HG02938 (cell line): ENCODE measurements at regions not wholly inside any gene's neighbourhood (a gene's known extent, or its start where the extent isn't known, plus 50 kb on each side); places are given as distances from the start of the nearest gene placed in this dataset.
"Not testable (repeated sequence)": the region's sequence is repeated elsewhere in the genome, so short reads cannot be mapped to it uniquely, and the experiment has no call there.

Experiments
- ATAC-seq: cut with Tn5 transposase; IDR thresholded peaks from one replicate; pipeline ENCODE4 v1.9.1; 2021; ENCODE audit warnings: mild to moderate bottlenecking, moderate library complexity; ENCODE audit not compliant: unreplicated experiment

DNA sequence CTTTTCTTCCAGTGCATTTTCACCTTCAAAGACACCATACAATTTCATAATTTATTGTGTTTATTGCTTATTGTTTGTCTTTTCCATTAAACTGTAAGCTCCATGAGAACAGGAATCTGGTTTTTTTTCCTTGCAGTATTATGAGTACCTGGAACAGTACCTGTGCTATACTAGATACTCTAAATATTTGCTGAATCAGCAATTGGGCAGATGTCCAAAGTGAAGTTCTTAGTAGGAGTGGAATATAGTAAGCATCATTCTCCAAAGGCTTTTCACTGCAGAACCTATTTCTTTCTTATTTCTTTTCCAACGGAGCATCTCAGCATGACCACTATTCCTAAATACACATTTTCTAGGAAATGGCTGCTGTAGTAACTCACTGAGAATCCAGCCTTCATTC, 269.0 kb upstream of the CCL2 start:
- no peak for ATAC-seq

DNA sequence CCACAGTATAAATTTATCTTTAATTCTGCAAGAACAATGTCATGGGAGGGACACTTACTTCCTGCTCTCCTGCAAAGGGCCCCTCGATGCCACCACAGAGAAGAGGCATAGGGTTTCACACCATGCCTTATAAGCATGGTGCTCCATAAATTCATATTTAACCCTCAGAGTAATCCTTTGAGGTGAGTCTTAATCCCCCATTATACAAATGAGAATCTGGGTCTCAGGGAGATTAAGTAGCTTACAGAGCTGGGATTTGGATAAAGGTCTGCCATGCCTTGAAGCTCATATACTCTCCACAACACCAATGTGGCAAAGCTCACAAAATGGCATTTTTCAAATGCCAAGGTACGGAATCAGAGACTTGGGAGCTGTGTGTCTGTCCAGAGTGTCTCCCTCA, 268.5 kb upstream of the CCL2 start:
- ATAC-seq, result no peak

DNA sequence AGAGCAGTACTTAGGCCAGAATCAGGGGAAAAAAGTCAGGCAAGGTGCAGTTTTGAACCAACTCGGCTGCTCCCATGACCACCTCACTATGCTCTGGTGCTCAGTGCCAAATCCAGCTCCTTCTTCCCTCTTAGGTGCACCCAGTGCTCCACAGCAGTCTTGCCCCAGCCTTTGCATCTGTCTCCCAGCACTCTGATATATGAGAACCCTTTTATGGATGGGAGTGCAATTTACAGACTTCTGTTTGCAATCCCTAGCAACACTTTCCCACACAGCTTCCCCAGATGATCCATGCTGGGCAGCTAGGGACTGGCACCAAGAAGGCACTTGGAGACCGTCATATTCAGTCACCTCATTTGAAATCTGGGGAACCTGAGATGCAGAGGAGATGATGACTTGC, 267.9 kb upstream of the CCL2 start:
- ATAC-seq, result no peak

DNA sequence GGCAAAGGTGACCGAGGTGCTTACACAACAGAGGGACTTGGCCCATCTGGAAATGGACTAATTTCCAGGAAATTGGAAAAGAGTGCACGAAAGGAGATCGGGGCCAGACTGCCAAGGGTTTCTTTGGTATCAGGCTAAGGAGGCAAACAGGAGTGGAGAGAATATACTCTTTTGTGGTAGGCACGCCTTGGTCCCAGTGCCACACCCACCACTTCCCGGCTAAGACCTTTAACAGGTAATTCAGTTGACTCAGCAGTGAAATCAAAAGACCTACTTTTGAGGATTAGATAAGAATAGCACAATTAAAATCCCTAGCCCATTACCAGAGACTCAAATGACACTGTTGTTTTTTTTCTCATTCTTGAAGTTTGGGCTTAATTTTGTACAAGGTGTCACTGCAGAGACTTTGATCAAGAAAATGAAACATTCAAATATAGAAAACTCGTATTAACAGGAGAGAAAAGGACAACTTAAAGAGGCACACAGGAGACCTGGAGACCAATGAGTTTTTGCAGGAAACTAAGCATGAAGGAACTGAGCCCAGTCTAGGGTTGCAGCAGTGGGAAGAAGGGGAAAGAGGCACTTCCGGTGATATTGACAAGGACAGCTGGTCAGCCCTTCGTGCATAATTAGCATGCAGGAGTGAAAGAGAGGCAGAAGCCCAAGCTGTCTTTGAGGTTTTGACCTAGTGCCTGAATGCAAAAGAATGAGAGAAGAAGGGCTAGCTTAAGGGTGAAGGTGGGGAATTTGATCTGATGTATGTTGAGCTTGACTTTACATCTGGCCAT, 265.5 kb upstream of the CCL2 start:
- ATAC-seq, result no peak

DNA sequence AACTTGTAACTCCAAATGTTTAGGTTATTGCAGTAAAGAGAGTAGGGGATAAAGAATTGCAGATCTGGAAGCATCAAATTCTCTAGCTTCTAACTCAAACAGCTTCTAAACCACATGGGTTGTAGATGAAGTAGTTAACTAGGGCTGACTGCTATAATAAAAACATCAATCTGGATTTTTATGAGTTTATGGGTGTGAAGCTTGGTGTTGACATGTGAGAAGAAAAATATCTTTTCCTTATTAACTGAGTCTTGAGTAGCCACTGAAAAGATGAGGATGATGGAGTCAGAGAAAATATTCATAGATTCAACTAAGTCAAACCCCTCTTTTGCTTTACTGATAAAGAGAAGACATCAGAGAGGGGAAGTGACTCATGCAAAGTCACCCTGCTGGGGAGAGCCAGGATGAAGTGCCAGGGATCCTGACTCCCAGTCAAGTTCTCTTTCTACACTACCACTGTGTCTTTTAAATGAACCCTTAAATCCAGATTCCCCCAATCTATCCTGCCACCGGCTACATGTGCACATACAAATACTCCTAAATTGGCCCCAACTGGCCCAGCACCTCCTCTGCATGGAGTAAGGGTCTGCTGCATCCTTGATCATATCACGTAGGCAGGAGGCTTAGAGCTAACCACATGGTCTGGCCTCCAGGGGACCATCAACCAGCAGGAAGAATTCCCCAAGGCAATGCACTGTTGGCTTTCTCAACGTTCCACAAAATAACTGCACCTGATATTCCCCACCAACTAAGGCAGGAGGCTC, 264.0 kb upstream of the CCL2 start:
- no peak for ATAC-seq

DNA sequence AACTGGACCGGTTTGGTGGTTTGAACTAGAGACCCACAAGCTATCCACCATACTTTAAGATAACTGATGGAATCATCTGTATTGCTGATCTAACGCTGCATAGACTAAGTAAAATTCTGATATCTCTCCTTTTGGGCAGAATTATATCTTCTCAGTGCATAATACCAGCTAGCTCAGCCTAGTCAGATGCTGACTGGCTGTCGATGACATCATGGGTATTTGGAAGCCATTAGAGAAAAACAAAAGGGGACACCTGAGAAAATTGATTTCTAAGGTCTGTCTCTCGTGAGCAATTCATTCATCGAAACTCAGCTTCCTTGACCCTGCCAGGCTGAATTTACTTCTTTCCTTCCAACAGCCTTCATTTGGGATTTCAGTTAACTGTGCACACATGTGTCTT, 263.0 kb upstream of the CCL2 start:
- ATAC-seq, result no peak

DNA sequence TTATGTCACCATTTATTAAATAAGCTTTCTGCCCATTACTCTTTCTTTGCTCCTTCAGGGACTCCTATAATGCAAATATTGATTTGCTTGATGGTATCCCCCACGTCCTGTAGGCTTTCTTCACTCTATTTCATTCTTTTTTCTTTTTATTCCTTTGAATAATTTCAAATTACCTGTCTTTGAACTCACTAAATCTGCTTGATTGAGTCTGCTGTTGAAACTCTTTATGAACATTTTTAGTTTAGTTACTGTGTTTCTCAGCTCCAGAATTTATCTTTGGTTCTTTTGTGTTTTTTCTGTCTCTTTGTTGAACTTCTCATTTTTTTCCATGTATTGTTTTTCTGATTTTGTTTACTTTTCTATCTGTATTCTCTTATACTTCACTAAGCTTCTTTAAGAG, 254.4 kb upstream of the CCL2 start:
- no peak for ATAC-seq

DNA sequence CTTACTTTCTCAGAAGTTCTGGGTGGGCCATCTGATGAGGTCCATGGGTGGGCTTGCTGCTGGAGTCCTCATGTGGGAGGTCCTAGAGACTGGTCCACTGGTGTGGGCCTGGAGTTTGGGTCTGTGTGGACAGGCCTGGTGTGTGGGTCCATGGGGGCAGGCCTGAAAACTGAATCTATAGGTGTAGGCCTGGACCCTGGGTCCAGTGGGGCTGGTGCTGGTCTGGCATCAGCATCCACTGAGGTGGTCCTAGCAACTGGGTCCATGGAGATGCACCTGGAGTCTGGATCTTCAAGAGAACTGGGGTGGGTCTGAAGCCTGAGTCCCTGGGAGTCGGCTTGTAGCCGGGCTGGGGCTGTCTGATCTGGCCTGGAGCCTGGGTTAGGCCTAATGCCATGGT, 253.8 kb upstream of the CCL2 start:
- no peak for ATAC-seq

DNA sequence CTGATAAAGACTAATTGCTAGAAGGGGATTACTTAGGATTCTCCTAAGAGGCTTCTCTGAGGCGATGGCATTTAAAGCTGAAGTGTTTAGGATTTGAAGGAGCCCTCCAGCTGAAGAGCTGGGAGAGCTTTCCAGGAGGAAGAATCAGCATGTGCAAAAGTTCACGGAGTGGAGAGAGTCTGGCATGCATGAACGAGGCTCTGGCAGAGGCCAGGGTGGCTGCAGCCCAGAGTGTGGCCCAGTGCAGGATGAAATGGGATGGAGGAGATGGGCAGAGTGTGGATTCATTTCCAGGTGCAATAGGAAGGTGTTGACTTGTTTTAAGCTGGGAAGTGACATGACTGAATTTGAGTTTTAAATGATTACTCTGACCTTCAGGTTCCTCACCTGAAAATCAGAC, 249.0 kb upstream of the CCL2 start:
- ATAC-seq, result no peak

DNA sequence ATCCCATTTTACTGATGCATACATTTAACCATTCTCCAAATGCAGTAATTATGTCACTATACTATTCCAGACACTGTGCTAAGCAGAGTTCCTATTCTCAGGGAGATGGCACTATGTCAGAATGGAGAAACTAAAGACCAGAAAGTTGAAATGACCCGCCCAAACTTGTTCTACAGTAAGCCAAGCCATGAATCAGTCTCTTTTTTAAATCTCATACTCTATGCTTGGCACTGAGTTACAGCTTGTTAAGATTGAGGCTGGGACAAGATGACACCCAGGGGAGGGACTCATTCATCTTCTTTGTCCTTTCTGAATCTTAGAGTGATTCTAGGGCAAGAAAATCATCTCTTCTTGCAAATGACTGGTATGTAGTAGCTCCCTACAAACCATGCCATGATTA, 247.0 kb upstream of the CCL2 start:
- ATAC-seq, result no peak

DNA sequence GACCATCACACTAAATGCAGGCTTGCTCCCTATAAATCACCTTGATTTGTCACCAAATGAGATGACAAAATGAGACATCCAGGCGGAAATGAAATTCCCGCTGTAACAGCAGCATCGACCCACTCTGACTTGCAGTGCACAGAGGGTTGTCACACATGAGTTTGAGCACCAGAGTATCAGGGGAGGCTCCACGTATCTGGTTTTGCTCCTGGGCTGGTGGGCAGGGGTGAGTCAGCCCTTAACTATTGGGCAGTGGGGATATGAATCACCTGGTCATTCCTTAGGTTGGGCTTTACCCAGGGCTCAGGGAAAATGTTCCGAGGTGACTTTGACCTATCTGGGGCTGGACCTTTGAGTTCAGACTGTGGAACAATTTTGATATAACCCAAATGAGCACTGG, 245.2 kb upstream of the CCL2 start:
- ATAC-seq, result no peak

DNA sequence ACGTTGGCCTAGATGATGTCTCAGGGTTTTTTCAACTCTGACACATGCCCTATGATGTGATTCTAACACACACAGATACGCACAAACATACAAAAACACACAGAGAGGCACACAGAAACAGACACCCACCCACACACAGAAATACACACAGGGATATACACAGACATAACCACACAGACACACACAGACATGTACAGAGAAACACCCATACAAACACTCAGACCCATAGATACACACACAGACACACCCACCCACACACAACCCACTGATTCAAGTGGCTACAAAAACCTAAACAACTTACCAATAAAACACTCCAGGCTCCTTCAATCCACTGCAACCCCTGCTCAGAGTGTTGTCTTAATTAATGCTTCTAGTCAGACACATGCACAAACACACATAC, 244.6 kb upstream of the CCL2 start:
- ATAC-seq, result no peak

DNA sequence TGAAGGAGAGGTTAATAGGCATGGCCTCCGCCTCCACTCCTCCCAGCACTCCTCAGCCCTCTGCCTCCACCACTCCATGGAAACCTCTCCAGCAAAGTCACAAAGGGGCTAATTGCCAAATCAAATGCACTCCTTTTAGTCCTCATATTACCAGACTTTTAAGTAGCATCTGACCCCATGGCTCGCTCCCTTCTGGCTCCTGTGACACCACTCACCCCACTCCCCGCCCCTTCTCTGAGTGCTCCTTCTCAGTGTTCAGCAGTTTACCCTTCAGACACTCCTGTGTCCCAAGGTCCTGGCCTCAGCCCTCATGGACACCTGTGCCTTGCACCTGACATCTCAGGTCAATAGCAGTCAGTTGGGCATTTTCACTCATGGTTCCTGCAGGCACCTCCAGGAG, 243.5 kb upstream of the CCL2 start:
- ATAC-seq, result no peak

DNA sequence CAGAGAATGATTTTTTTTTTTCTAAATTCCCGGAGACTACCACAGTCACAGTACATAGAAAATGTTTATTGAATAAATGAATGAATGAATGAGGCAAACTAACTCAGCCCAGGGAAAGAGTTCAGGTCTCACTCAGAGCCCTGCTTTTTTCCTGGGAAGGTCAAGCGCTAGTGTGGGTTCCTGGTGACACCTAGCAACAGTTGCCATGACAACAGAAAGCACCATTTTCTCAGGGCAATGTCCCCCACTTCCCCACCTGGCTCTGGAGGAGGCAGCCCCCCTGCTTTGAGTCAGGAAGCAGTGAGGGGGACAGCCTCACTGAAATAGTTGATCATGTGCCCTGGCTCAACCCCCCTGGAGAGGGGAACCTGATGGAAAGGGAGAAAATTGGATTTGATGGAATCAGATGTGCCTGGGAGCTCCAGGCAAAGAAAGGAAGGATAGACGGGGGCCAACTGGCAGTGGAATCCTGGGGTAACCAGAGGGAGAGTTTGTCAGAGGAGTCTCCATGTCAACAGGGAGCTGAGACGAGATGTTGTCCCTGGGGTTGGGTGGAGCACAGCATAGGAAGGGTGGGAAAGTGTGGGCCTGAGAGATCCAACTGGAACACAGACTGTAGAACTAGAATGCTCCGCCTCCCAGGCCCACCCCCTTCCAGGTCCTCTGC, 242.2 kb upstream of the CCL2 start:
- no peak for ATAC-seq

DNA sequence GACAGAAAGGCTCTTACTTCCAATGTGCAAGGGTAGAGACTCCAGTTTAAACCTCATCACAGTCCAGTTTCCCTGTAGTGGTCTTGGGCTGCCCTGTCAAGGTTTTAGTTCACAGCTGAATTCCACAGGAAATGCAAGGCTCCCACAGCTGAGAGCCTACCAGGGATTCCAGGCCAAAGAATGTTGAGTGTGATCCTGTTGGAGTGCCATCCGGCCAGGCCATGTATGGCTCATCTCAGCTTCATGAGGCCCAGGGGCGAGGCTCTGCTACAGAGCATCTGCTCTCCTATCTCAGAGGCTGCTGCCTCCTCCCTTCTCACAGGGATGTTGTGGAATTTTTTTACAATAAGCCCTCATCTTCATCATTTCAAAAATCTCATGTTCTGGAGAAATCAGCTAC, 239.8 kb upstream of the CCL2 start:
- ATAC-seq, result no peak

DNA sequence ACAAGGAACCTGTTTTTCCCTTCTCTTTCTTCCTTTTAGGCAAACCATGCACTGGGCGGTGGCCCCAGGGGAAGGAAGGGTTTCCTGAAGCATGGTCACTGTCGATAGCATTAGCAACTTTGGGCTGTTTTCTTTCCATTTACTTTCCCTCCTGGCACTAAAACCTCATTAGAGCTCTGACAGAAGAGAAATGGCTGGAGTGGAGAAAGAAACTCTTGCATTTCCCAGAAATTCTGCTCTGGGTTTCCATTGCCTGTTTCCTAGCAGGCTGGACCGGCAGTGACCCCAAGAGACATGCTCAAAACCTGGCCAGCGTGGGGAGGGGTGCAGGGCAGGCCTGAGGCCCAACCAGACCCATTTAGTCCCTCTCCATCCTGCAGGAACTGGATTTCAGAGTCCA, 230.7 kb upstream of the CCL2 start:
- ATAC-seq, result no peak

DNA sequence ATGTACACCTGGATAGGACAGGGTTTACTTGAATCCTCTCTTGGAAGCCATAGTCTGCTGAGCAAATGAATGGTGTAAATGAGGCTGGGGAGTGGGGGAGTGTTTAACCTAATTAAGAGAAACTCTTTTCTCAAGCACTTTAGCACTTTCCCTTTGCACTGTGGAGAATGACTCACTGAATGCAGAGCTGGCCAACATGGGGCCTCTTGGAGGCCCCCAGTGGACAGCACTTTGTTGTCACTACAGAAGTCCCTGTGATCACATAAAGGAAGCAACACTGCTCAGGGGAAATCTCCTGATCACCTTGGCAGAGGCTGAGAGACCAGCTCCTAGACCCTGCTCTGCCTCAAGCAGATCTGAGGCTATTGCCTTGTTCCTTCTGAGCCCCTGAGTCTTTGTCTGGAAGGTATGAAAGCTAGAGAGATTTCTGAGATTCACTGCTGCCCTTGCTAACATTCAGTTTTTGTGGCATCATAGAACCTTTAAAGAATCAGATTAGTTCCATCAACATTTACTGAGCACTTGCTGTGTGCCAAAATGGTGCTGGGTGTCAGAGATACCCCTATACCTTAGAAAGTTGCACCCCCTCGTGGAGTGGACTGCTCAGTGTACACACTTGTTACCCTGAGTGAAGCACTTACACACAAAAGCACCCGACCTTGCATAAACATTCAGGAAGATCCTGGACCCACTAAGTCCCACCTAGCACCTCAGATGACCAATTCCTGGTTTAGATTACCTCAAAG, 230.1 kb upstream of the CCL2 start:
- ATAC-seq, result no peak

DNA sequence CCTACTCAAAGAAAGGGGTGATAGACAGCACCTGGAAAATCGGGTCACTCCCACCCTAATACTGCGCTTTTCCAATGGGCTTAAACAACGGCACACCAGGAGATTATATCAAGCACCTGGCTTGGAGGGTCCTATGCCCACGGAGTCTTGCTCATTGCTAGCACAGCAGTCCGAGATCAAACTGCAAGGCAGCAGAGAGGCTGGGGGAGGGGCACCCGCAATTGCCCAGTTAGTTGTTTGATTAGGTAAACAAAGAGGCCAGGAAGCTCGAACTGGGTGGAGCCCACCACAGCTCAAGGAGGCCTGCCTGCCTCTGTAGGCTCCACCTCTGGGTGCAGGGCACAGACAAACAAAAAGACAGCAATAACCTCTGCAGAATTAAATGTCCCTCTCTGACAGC, 224.5 kb upstream of the CCL2 start:
- not testable (repeated sequence) for ATAC-seq

DNA sequence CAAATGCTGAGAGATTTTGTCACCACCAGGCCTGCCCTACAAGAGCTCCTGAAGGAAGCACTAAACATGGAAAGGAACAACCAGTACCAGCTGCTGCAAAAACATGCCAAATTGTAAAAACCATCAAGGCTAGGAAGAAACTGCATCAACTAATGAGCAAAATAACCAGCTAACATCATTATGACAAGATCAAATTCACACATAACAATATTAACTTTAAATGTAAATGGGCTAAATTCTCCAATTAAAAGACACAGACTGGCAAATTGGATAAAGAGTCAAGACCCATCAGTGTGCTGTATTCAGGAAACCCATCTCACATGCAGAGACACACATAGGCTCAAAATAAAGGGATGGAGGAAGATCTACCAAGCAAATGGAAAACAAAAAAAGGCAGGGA, 222.8 kb upstream of the CCL2 start:
- ATAC-seq, result not testable (repeated sequence)

DNA sequence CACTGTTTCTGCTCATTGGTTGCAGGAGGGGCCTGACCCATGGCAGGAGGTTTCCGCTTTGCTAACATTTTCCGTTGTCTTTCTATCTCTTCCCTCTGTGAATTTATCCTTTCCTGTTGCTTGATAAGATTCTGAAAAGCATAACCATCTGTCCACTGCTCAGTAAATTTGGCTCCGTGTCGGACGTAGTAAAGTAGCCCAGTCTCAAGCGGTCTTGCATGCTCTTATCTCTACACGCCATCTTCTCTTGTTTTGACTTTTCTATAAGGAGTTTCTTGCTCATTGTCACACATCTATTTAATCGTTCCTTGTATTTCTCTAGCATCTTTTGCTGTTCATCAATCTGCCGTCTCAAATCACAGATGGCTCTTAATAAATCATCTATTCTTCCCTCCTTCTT, 216.3 kb upstream of the CCL2 start:
- ATAC-seq, result not testable (repeated sequence)

DNA sequence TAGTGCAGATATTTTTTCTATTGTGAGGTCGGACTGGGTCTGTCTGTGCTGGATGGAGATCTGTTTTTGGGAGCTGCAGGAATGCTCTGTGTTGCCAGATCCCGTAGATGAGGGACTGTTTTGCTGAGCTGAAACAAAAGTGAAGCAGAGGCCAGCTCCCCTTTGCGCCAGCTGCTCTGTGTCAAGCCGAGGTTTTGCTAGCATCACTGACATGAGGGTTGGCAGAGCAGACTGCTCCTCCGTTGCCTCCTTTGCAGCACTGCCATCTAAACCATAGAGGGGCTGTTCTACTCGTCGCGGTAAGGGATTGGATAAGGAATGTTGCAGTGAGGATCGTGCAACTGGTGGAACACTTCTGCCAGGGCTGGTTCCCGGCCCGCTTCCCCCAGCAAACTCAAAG, 215.9 kb upstream of the CCL2 start:
- not testable (repeated sequence) for ATAC-seq
